SKM-1 (cell line): ENCODE measurements at regions not wholly inside any gene's neighbourhood (a gene's known extent, or its start where the extent isn't known, plus 50 kb on each side); places are given as distances from the start of the nearest gene placed in this dataset.

Experiments
- DNase-seq: peaks from one replicate; lab custom pipeline; 2025; ENCODE audit not compliant: unreplicated experiment; lab: John Stamatoyannopoulos, UW

DNA sequence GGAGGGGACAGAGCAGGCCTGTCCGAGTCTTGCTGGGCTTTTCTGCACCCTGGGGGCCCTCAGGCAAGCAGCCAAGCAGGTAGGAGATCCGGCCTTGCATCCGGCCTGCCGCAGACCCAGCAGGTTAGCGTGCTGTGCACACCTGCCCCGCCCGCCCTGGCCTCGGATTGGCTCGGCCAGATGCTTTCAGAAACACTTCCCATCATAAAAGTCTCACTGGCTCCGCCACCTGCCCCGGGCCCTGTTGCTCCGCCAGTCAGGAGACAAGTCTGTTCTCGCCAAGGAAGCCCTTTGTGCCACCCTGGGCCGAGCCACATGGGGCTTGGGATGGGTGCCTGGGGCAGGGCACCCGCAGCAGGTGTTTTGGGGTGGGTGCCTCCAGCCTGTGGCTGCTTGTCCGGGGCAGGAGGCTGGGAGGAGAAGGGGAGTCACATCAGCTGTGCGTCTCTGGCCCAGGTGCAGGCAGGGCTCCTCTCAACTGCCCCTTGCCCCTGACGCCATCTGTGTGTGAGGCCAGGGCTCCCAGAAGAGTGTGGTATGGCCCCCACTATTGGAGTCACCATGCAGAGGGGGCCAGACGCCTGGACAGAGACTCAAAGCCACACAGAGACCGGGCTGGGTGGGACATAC, 228.2 kb upstream of the GSE1 start:
- no peak for DNase-seq

DNA sequence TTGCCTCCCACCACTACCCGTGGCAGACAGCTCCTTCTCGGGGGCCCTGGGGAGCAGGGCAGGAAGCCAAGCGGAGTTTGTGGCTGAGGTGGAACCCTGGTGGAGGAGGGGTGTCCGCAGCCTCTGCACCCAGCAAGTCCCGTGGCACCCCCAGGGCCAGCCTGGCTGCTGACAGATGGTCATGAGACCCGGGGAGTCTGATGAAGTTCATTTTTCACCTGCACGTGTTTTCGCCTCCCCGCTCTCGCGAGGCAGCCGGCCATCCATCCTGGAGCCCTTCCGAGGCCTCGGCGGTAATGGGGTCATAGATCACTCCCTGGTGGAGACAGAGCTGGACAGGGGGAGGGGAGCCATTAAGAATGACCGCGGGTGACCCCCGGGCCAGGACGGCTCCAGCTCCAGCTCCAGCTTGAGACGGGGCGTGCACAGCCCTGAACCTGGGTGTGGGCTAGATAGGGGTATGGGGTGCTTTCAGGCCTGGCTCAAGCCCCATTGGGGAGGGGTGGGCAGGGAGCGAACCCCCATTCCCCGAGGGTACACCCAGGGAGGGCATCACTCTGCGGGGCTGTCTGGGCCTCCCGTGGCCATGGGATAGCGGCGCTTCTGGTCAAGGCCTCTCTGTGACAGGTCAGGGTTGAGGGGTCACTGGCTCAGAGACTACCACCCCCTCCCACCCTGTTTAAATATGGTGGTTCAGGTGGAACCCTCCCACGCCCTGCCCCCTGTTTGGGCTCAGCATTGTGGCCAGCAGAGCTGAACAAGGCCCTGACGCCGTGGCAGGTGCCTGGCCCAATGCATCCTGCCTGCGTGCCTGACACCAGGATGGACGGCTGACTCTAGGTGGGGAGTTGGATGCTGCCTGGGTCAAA, 227.4 kb upstream of the GSE1 start:
- DNase-seq, result no peak

DNA sequence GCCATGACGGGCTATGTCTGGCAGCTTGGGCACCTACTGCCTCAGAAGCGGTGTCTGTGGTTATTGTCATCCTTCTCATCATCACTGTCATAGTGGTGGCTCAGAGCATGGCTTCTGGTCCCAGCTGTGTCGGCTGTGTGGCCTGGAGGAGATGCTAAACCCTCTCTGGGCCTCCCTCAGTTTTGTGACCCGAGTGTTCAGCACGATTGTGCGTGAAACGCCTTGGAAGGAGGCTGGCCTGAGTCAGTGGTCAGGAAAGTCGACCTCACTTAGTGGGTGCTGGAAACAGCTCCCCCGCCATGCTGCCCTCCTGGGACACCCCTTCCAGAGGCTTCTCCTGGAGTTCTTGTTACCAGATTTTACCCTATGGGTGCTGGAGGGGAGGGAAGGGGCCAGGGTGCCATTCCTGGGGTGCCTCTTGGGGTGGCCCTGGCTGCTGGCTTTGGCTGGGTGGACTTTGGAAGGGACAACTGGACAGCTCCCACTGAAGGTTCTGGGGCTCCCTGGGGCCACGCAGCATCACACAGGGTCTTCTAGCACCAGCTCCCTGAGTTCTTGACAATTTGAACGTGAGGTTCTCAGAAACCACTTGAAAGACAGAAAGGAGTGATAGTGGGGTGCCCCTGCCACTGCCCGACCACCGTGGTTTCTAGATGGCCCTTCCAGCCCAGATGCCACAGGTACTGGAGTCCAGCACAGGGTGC, 226.5 kb upstream of the GSE1 start:
- DNase-seq, result no peak

DNA sequence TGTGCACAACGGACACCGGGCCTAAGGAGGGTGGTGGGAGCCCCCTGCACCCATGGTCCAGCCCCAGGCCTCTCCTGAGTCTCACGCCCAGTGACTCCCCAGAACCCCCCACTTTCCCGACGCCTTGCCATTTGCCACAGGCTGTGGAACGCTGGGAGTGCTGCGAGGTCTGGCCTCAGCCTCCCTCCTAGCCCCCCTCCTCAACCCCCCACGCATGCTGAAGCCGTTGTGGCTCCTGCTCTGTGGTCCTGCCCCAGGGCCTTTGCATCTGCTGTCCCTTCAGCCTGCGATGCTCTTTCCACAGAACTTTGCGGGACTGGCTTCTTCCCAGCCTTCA, 226.0 kb upstream of the GSE1 start:
- DNase-seq, result no peak

DNA sequence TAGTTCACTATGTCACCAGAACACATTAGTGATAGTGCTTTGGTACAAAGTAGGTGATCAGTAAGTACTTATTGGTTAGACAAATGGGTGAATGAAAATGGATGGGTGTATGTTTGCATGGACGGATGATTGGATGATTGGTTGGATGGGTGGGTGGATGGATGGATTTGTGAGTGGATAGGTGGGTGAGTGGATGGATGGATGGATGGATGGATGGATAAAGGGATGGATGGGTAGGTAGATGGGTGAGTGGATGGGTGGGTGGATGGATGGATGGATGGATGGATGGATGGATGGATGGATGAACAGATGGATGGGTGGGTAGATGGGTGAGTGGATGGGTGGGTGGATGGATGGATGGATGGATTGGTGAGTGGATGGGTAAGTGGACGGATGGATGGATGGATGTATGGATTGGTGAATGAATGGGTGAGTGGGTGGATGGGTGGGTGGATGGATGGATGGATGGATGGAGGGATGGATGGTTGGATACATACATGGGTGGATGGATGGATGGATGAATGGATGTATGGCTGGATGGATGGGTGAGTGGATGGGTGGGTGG, 225.3 kb upstream of the GSE1 start:
- DNase-seq, result no peak

DNA sequence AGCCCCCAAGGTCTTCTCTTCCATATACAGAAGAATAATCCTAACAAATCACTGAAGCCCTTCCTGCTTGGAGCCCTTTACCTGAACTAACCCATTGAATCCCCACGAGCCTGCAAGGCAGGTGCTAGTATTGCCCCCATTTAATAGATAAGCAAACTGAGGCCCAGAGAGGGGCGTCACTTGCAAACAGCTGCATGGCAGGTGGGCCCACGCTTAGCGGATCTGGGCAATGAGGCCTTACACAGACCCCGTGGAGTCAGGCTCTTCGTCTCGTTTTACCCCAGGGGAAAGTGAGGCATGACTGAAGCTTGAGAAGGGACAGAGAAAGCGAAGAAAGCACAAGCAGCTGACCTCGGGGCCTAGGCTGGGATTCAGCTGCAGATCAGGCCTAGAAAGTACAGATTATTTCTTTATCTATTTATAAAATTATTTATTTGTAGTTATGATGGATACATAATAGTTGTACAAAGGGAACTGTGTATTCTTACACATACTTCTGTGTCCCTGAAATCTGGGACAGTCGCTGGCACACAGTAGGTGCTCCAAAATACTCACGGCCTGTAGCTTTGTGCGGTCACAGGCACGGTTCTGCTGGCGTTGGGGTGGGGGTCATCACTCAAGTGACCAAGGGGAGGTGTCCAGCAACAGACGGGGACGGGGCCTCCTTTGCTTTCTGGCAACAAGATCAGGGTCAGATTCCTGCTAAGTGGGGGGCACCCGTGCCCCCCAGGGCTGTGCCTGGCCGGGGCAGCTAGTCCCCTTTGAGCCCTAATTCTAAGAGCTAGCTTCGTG, 223.2 kb upstream of the GSE1 start:
- no peak for DNase-seq

DNA sequence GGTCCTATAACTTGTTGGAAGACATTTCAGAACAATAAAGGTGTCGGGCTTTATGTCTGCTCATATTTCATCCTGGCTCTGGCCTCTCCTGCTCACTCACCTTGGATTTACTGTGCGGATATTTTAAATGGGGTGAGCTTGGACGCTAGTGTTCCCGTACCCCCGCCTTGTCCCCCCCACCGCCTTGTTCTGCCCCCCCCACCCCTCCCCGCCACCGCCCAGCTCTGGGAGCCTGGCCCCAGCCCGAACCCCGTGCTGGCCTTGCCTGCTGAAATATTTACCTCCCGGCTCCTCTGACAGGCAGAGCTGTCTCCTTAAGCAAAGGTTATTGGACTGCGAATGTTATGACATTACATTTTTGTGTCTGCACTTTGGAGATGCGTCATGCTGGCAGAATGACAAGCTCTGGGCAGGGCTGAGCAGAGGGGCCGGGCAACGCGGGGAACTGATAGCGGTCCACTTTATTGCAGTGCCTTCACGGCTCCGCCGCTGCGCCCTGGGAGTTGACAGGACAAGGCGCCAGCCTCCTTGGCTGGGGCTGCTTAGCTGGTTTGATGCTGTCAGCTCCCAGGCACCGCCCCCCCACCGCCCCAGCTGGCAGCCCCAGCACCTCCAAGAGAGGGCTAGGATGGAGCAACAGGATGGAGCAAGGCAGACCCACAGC, 222.5 kb upstream of the GSE1 start:
- no peak for DNase-seq

DNA sequence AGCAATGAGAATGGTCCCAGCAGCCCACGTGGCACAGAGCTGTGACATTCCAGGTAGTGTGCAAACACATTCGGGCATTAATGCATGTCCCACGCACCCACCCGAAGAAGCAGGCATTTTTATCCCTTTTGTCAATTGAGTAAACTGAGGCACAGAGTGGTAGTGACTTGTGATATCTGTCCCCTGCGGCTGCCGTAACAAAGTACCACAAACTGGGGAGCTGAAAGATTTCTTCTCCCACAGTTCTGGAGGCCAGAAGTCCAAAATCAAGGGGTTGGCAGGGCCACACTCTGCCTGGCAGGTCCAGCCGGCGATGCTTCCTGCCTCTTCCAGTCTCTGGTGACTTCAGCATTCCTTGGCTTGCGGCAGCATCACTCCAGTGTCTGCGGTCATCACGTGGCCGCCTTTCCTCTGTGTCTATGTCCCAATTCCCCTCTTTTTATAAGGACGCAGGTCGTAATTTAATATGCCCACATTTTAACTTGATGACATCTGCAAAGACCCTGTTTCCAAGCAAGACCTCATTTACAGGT, 221.9 kb upstream of the GSE1 start:
- DNase-seq, result no peak

DNA sequence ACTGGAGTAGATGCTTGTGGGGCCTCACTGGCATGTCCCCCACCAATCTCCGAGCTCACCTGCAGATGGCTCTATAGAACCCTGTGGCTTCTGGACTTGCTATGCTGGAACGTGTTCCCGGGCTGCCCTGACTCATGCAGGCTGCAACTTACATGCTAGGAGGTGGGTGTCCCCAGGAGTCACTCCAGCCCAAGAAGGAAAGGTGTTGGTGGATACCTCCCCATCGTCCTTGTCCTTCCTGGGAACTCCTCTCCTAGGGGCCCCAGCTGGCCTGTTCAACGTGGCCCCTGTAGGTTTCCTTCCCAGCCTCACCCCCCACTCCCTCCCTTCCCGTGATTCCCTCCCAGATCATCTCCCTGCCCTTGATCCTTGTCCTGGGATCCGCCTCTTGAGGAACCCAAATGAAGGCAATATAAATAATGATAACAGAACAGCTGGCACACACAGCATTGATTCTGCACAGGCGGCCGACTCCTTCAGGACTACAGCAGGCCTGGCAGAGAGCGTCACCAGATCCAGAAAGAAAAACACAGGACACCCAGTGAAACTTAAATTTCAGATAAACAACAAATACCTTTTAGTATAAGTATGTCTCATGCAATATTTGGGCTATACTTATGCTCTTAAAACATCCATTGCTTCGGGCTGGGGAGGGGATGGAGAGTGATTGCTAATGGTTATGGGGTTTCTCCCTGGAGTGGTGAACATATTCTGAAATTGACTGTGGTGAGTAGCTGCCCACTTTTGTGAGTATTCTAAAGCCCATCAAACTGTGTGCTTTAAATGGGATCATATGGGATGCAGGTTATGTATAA, 221.1 kb upstream of the GSE1 start:
- no peak for DNase-seq

DNA sequence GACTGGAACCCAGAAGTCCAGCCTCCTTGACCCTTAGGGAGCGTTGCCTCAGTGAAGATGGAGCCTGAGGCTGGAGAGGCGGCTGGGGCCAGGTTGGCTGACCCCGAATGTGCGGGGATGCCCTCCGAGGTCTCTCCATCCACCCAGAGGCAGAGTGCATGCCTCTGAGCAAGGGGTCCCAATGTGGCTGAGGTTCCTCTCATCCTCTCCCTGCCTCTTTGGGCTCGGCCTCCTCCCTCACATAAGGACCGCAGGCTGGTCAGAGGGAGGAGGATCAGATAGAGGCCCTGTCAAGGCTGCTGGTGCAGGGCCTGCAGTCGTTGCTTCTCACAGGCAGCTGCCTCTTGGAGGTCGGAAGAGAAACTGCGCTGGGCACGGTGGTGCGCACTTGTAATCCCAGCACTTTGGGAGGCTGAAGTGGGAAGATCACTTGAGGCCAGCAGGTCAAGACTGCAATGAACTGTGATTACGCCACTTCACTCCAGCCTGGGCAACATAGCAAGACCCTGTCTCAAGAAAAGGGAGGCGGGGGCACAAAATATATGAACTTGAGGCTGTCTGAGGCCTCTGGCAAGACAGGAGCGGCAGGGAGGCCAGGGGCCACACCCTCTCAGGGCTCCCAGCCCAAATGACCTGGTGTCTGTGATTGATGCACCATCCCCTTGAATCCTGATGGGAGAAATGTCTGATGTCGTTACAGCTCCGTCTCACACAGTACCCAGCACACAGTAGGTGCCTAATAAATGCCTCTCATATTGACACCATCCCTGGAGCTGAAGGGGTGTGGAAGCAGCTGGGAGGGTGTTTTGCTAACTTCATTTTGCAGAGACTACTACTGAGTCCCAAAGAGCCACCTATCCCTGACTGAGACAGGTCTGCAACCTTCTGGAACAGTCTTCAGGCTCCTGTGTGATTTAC, 220.1 kb upstream of the GSE1 start:
- DNase-seq, result no peak

DNA sequence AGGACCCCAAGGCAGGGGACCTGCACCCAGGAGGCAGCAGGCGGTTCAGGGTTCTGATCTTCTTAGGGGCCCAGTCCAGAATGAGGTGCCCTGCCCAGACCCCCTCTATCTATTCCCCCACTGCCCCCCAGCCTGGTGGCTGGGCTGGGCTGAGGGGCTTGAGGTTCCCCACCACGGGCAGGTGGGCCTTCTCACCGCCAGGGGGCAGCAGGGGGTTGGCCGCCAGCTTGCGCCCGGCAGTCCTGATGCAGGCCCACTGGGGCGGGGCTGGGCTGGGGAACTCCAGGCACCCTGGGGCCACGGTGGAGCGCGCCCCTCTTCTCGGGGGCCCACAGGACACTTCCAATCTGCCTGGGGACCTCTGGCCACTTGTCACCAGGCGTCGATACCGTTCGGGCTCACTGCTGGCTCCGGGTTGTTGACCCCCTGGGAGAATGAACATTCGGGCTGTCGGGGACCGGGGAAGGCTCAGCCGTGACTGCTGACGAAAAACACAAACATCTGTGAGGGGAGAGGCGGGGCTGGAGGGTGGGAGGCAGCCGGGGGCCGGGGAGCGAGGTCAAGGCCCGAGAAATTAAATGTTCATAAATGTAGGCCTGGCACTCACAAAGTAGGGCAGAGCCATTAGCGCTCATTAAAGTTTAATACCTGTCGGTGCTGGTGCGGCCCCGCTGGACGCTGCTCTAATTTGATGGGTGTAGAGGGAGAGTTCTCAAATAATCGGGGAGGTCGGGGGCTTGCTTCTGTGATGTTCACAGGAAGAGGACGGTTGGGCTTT, 219.3 kb upstream of the GSE1 start:
- DNase-seq, result no peak

DNA sequence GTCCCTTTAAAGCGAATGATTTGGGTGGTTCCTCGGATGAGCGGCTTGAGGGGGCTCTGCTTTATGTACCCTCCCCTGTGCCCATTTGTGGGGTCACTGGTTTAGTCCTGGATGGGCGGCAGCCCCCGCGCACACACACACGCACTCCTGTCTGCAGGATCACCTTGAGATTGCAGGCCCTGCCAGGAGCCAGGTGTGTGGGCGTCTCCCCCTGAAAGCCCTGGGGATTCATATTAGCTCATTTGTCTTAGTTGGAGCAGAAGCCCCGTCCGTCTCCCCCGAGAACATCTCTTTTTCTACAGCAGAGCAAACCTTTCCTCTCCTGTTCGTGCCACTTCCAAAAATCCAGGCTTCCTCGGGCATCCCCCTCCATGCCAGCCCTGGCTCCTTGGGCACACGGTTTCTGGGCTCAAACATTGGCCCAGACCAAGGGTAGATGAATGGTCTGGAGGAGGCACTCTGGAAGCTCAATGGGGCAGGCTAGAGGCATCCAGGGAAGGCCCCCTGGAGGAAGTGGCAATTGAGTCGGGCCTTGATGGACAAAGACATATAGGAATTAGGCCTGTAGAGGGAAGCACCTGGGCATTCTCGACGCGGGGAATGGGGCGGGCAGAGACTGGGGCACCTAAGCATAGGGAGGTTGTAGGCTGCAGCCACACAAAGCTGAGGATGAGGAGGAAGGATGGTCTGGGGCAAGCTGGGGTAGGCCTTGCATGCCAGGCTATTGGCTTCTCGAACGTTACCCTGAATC, 218.5 kb upstream of the GSE1 start:
- DNase-seq, result no peak

DNA sequence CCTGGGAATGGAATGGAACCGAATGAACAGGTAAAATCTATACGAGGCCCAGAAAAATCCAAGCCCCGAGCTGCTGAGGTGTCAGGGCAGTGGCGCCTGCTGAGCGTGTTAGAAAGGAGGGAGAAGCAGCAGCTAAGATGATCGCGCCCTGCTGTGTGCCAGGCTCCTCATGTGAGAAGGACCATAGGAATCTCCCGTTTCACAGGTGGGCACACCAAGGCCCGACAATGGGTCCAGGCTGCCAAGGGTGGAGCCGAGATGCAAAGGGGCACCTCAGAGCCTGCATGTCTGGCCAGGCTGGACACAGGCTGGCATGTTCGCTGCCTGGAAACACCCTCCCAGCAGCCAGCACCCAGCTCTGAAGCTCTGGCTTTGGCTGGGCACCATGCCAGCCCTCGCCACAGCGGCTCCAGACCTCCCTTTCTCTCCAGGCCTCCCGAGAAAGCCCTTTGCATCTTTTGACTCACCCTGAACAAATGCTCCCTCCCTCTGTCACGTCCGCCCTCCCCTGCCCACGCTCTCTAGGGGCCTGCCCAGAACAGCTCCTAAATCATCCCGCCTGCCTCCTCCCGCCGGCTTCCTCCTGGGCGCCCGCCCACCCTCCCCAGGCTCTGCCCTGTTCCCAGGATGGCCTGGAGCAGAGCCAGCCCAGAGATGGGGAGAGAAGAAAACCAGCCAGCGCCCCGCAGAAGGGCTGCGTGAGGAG, 217.8 kb upstream of the GSE1 start:
- DNase-seq, result no peak

DNA sequence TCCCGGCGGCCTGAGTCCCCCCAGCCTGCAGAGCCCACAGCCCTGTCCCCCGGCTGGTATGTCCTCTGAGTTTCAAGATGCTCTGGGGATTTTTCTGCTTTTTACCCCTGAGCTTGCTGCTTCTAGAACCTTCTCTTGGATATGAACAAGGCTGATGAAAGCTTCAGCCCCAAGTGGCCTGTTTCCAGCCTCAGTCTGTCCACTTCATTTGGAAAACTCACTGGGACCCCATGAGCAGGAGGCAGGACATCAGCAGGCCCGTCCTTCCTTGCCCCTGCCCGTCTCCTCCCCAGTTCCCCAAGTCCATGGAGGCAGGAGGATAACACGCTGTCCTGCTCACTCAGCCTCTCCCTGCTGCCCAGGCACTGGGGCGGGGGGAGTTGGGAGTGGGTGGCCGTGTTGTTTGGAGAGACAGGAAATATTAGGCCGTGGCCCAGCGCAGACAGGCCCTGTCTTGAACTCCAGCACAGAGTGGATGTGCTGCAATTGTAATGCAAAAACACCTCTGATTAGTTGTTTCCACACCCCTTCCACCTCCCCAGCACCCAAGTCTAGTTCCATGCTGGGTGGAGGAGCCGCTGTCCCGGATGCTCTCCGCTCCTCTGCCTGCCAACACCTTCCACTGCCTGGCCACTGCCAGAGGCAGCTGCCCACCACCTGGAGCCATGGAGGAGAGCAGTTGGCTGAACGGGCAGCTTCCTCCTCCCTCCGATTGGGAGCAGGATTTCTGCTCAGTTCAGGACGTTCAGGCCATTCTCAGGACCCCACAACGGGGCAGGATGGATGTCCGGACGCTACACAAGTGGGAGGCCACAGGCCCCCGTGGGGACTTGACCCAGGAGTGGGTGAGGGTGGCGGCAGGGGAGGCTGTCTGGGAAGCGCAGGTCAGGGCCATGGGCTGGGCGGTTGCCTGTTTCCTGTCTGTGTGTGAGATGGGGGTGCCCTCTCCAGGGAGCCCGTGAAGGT, 216.9 kb upstream of the GSE1 start:
- DNase-seq, result no peak
